GM21717 (cell line): ENCODE measurements at regions not wholly inside any gene's neighbourhood (a gene's known extent, or its start where the extent isn't known, plus 50 kb on each side); places are given as distances from the start of the nearest gene placed in this dataset.
A peak's percentile ranks its signal among the peaks of the same experiment; 100 is the strongest.

Experiments
- ATAC-seq: cut with Tn5 transposase; IDR thresholded peaks from one replicate; pipeline ENCODE4 v1.9.1; 2021; ENCODE audit warnings: mild to moderate bottlenecking, moderate library complexity; ENCODE audit not compliant: unreplicated experiment

DNA sequence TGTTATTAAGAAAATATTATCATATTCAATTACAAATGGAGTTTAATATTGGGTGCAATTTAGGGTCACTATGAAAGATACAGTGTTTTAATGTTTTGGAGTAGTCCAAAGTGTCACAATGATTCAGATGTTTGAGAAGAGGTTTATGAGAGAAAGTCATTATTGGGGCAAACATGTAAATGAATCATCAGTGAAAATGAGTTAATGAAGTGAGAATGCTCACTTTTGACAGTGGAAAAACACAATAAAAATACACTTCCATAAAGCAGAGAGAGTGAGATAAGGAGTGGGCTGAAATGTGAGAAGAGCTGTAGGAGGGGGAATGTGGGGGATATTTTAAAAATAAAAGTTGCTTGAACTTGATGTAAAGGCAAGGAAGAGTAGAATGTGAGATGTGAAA is 957.1 kb downstream of the PCDH18 start:
- no peak for ATAC-seq

DNA sequence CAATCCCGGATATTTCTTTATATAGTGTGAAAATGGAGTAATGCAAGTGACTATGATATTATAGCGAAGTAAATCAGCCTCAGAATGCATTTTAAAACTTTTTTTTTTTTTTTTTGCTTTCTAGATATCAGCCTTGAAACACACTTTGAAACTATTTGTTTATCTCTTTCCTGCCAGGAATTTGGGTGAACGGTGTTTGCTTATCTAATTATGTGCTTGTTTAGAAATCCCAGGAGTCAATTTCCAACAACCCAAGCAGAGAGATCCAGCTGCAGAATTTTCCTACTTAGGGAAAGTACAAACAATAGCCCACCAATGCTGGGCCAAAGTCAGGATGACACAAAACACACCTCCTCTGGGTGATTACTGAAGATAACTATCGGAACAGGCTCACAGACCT is 958.8 kb downstream of the PCDH18 start:
- ATAC-seq: no peak

DNA sequence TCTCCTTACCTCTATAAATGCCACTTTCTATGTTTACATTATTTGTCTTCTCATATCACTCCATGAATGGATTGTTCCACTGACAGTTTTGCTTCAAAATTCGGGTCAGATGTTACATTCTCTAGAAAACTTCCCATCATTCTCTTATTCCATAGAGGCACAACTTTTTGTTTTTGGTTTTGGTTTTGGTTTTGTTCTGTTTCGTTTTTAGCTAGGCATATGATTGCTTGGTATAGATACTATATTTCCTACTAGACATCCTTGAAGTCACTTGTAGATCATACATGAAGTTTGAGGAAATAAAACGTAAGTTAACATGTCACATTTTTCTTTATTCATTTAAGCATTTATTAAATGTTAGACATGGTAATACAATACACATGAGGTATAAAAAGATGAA is 961.0 kb downstream of the PCDH18 start:
- no peak for ATAC-seq

DNA sequence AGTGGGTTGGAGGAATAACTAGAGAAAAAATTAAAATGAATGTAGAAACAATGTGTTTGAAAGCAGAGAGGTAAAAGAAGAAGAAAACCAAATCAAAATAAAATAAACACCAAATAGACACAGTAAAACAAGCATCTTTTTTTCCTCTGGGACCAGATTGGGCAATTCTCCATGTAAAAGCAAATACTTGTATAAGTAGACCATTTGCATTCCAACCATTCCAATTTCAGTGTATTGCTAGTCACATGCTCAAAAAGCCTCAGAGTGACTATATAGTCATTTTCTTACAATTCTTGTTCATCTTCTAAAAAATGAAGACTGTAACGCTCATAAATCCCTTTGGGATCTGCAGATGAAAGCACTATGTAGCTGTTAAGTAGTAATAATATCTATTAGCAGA is 969.5 kb downstream of the PCDH18 start:
- no peak for ATAC-seq

DNA sequence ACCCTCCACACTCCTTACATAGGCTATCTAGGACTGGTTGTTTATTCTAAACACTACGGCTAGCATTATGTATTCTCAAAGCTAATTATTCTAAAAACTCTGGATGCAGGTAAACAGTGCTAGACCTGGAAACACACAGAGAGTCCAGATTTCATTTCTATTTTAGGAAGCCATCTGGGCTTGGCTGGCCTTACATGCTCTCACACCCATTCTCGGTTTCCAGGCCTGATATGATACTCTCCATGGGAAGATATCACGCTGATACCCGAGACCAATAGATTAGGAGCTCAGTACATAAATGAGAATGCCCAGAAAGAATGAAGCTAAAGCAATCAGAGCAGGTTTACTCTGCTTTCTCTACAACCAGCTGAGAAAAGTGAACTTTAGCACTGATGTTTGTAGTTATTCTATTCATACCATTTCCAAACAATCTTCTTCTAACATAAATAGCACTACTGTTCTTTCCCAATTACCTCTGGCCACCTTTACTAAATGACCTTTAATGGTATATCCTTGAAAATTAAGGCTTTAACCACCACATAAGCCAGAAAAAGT is 973.3 kb downstream of the PCDH18 start:
- no peak for ATAC-seq

DNA sequence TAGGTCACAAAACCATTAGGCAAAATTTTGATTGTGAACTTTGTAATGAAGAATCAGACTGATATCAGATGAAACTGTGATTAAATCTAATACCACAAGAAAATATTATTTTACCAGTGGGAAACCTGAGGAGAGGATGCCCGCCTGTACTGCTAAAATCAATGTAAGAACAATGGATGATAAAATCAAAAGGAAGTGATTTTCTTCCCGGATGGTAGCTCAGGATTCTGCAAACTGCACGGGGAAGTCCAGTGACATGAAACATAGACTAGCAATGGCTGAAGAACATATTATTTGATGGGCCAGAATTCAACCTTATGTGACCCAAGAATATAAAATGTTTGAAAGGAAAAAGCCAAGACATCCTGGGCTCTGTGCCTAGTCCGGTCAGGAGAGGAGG is 974.9 kb downstream of the PCDH18 start:
- ATAC-seq: no peak

DNA sequence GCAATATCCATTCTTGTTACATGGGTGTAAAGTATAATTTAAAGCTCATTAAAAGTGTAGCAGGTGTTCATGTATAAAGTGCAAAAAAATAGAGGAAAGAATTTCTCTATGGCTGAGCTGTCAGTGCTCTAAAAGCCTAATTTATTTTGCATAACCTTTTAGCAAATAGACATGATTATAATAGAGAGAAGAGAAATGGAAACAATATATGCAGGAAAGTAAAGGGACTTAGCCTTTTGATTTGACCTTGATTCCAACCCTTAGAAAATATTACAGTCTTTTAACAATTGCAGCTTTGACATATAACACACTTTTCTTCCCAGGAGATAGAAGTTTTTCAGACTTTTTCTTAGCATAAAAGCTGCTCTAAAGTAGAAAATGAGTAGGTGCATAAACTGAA is 978.3 kb downstream of the PCDH18 start:
- ATAC-seq: no peak

DNA sequence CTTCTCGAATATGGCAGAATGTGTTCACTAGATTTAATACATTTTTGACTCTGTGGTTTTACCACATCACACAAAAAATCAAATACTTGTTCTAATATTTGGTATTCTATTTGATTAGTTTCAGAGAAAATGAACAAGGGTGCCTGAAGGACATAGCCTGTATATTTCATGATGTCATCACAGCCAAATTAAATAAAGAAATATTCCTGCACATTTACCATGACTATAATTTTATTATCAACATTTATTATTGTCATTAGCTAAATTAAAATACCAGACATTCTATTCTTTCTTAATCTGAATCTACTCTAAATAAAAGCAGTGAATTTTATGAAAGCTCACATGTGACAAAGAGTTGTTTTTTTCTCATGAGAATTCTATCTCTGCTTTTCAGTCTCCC is 980.5 kb downstream of the PCDH18 start:
- ATAC-seq: no peak

DNA sequence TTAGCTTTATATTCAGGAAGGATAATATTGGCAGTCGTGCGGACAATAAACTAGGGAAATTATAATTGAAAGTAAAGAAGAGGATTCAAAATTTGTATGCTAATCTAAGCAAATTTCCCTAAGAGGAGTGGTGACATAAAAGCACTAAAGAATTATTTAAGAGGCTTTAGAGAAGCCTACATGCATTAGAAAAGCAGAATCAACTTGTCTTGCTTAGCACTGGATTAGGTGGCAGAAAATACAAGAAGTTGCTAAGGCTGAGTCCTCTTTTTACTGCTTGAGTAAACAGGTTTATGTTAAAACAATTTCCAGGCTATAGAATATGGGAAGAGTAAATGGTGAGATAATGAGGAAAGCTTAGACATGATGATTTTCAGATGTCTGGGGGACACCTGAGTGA is 991.5 kb downstream of the PCDH18 start:
- no peak for ATAC-seq

DNA sequence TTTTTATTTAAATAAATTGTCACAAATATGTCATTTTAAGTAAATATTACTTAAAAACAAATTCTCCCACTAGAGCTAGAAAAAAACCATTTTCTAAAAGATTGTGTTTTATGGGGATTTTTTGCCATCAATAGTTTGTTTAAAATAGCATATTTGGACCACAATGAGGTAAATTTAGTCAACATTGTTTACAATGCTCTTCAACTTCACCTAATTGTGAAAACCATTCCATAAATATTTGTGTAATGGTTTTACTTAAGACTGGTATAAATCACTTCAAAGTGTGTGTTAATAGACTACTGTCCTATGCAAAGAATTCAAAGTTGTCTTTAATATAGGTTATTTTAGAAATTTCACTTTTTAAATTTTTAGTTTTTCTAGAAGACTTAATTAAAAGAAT is 1004.2 kb downstream of the PCDH18 start:
- no peak for ATAC-seq

DNA sequence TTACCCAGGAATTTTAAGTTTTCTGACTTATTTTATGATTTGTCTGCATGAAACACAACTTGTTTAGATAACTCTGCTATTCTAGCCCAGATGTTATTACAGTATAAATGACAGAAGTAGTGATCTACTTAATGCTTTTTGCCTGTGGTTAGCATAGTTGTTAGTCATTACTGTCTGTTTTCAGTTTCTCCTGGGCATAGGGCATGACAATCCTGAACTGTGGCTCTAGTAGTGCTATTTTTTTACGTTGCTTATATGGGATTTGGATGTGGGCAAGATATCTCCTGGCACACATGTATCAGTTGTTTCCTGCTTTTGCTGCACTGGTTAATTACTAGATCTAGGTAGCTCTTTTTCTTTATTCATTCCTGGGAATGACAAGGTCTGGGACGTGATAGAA is 1005.8 kb downstream of the PCDH18 start:
- ATAC-seq: peak; percentile 59

DNA sequence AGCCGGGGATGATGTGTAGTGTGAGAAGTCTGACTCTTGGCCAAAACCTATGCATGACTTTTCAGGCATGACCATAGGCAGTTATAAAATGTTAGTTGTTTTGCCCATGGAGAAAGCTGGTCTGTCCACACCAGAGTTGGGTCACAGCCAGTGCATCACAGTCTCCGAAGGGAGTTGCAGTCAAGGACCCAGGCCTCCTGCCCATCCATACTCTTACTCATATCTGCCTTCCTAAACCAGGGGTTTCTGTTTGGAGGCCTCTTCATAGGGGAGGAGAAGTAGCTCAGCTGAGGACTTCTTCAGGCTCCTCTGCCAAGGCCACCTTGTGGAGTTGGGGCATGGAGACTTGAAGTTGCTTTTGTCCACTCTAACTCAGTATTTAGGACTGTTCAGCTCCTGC is 1008.3 kb downstream of the PCDH18 start:
- no peak for ATAC-seq

DNA sequence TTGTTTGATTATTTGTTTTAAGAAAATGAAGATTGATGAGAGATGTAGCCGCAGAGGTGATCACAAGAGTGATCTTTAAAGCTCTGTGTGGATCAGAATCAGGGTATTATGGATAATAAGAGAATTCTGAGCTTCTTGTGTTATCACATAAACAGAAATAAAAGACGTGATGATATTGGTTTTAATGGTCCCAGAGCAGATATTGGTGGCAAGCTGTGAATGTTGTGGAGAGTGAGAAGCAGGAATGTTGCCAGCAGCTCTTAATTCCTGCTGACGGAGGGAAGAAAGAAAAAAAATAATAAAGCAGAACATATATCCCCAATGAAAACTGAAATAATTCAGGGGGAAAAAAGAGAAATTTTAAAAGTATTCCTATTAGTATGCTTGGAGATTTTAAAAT is 1015.9 kb downstream of the PCDH18 start:
- ATAC-seq: no peak

DNA sequence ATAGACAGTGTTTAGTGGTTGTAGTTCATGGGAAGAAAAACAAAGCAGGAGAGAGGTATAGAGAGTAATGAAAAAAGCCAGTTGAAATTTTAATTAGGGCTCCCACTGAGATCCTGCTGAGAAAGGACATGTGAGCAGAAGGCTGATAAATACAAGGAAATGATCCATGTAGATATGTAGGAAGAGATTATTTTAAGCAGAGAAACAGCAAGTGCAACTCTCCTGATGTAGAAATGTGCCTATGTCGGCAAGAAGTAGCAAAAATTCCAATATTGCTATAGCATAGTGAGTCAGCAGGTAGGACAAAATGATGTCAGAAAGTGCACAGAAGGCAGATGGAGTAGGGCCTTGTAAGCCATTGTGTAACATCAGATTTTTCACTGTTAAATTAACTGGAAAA is 1027.3 kb downstream of the PCDH18 start:
- no peak for ATAC-seq

DNA sequence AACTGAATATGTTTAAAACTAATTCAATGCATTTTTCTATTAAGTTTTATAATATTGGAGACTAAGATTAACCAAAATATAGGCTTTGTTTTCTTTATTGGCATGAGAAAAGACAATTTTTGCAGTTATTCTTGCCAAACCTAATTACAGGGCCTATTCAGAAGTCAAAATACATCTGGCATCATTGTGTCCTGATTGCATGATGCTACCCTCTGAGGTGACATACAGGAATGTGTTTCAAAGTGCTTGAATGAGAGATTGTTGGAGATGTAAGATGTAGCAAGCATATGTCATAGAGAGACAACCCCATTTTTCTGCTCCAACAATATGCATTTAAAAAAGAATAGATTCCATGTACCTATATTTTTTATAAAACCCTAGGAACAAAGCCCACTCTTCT is 1036.4 kb downstream of the PCDH18 start:
- no peak for ATAC-seq

DNA sequence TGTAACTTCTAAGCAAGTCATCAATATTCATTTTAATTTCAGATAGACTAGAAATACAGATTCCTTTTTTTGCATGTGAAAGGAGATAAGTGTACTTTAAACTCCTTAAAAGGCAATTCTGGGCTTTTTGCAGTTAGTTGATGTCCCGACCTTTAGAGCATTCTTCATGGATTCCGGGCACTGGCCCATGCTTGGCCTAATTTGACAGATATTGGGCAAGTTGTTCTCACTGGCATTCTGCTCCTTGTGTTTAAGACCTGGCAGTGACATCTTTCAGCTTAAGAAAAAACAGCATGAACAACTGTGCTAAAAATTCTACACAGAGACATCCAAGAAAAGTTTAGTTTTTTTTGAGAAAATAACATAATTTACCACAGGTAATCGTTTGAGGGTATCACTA is 1037.2 kb downstream of the PCDH18 start:
- ATAC-seq: no peak

DNA sequence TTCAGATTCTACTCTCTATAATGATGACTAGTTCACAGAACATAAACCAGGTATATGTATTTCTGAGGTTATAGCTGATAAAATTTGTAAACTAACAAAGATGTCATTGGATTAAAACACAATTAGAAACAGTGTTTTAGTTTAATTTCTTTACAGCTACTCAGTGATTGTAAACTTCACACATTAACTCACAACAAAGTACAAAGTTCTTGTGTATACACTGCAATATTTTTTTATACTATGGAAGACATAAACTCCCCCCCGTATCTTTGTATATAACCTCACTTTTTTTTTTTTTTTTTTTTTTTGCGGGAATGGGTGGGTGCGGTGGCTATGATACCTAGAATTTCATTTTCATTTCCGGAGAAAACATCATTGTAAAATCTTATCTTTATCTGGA is 1043.2 kb downstream of the PCDH18 start:
- ATAC-seq: no peak

DNA sequence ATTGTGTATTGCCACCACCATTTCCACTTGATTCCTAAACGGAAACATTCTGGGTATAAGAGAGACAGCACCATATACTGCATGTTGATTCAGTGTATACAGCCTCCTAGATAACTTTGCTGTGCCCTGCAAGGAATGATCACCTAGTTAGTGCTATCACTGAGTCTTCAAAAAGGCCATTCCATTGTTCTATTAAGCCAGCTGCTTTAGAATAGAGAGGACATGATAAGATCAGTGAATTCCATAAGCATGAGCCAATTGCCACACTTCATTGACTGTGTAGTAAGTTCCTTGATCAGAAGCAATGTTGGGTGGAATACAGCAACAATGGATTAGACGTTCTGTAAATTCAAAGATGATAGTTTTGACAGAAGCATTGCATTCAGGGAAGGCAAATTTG is 1047.3 kb downstream of the PCDH18 start:
- ATAC-seq: no peak

DNA sequence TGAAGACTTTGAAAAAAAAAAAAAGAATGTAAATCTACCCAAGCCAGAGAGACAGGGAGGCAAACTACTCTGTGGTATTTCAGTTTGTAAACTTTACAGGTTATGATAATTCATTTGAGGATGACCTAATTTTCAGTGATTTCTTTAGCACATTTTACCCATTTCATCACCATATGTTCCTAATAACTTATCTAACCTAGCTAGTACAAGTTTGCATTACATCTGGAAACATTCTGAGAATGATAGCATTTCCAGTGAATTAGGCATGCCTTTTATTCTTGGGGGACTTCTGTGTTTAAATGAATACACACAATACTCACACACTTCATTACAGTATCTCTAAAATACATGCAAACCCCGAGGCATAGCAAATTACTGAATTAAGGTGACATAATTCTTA is 1055.5 kb downstream of the PCDH18 start:
- ATAC-seq: no peak

DNA sequence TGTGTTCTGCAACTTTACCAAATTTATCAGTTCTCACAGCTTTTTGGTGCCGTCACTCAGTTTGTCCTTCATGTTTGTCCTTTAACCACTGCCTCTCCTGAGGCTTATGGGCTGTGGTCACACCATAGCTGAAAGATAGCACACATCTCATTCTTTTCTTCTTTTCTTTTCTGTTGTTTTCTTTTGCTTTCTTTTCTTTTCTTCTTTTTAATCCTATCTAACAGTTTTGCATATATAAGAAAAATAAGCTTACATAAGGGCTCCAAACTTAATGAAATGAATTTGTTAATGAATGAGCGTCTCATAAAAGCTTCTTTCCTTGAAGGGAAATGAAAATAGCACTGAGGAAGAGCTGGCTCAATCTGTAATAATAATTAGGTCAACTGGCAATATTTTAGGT is 1061.2 kb downstream of the PCDH18 start:
- ATAC-seq: no peak

DNA sequence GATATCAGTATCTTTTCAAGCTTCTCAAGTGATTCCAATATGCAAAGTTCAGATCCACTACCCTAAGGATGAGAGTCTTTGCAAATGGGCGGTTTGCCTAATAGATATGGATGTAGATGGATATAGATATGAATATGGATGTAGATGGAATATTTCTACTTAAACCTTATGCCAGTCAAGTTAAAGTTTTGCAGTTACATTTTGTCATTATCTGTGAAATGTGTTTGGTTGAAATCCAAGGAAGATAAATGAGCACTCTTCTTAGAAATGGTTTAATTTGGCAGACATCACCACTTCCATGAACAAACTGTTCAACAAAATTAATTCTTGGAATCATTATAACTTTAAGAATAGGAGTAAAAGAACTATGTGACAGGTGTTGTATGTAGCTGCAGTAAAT is 1066.6 kb downstream of the PCDH18 start:
- no peak for ATAC-seq

DNA sequence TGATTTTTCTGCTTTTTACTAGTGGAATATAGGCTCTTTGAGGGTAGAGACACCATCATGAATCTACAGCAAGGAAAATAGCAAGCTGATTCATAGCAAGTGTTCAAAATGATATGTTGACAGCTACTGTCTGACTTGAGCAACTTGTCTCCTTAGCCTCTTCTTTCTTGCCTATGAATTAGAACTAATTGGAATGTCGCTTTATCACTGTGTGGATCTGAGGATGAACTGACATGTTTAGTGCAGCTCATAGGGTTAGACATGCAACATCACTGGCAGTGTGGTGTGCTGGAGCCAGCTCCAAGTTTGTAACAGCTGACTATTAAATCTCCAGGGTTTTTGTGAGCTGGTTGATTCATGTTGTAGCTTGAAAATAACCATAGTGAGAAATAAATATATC is 1068.4 kb downstream of the PCDH18 start:
- ATAC-seq: no peak

DNA sequence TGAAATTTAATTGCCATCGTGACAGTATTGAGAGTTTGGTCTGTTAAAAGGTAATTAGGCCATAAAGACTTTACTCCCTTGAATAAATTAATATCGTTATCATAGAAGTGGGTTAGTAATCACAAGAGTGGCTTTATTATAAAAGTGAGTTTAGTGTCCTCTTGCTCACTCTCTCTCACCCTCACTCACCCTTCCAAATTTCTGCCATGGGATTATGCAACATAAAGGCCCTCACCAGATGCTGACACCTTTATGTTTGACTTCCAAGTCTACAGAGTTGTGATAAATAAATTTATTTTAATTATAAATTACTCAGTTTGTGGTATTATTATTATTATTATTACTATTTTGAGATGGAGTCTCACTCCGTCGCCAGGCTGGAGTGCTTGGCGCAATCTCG is 1070.8 kb downstream of the PCDH18 start:
- no peak for ATAC-seq

DNA sequence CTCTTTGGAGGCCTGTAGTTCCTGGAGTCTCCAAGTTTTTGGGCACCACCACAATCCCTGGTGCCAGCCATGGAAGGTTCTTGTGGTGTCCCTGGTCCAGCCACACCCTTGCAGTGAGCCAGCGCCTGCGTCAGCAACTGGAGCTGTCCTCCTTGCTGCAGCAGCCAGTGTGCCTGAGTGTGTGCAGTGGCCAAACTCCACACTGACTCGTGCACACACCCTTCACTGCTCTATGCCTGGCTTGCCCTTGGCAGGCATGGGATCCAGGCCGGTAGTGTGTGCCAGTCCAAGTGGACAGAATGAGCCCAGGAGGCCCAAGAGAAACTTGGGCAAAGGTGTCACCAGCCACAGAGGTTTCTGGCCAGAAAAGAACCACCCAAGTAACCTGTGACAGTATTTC is 1074.0 kb downstream of the PCDH18 start:
- no peak for ATAC-seq
